DOHH2 (cell line): ENCODE measurements at regions not wholly inside any gene's neighbourhood (a gene's known extent, or its start where the extent isn't known, plus 50 kb on each side); places are given as distances from the start of the nearest gene placed in this dataset.

Experiments
- H3F3A ChIP-seq: fragments of 200-600 bp; sonication (generic), shearing (Covaris generic); 2 replicates; pipeline ENCODE4 v1.6.0; 2016; ENCODE audit warnings: antibody characterized with exemption, mild to moderate bottlenecking; ENCODE audit not compliant: control insufficient read depth, insufficient read depth
- H3K27ac ChIP-seq: fragments of 200-600 bp; sonication (generic); 2 replicates; pipeline ENCODE4 v1.5.1; 2014; ENCODE audit warnings: low read depth, mild to moderate bottlenecking, low read length, moderate library complexity
- H3K27me3 ChIP-seq: fragments of 200-600 bp; sonication (generic); 2 replicates; pipeline ENCODE4 v1.6.1; 2014; ENCODE audit warnings: mild to moderate bottlenecking, low read length, mixed read lengths; ENCODE audit not compliant: control insufficient read depth
- H3K36me3 ChIP-seq: fragments of 200-600 bp; sonication (generic); 2 replicates; pipeline ENCODE4 v1.6.1; 2014; ENCODE audit warnings: mild to moderate bottlenecking, low read length, moderate library complexity, mixed read lengths; ENCODE audit not compliant: control insufficient read depth
- H3K4me1 ChIP-seq: fragments of 200-600 bp; sonication (generic); 2 replicates; pipeline ENCODE4 v1.6.1; 2014; ENCODE audit warnings: mild to moderate bottlenecking, low read length, mixed read lengths; ENCODE audit not compliant: control insufficient read depth
- H3K4me2 ChIP-seq: fragments of 200-600 bp; sonication (generic); 2 replicates; pipeline ENCODE4 v1.6.0; 2014; ENCODE audit warnings: mild to moderate bottlenecking, low read length, moderate library complexity
- H3K4me3 ChIP-seq: fragments of 200-600 bp; sonication (generic); 2 replicates; pipeline ENCODE4 v1.5.1; 2014; ENCODE audit warnings: mild to moderate bottlenecking, low read length, mixed read lengths
- H3K79me2 ChIP-seq: fragments of 200-600 bp; sonication (generic); 2 replicates; pipeline ENCODE4 v1.6.1; 2014; ENCODE audit warnings: mild to moderate bottlenecking, low read length, mixed read lengths; ENCODE audit not compliant: control insufficient read depth
- H3K9me2 ChIP-seq: fragments of 200-600 bp; sonication (generic); replicated peaks from 2 replicates; pipeline ENCODE4 v1.6.1; 2014; ENCODE audit warnings: mild to moderate bottlenecking, low read length, mixed read lengths; ENCODE audit not compliant: control insufficient read depth
- H3K9me3 ChIP-seq: fragments of 200-600 bp; sonication (generic); 2 replicates; pipeline ENCODE4 v1.6.1; 2014; ENCODE audit warnings: antibody characterized with exemption, low read length, mixed read lengths; ENCODE audit not compliant: control insufficient read depth, insufficient read depth
- H4K20me1 ChIP-seq: fragments of 200-600 bp; sonication (generic); 2 replicates; pipeline ENCODE4 v1.6.0; 2014; ENCODE audit warnings: low read depth, mild to moderate bottlenecking, antibody characterized with exemption, low read length, moderate library complexity; ENCODE audit not compliant: control insufficient read depth, insufficient read depth
- EZH2phosphoT487 ChIP-seq: fragments of 200-600 bp; sonication (generic); IDR thresholded peaks from 2 replicates; pipeline ENCODE4 v1.6.1; 2017; ENCODE audit warnings: borderline replicate concordance, mild to moderate bottlenecking, antibody characterized with exemption, low read length, moderate library complexity, mixed read lengths
- TF ChIP-seq, protein P1 (sequence below): fragments of 200-600 bp; sonication (generic); IDR thresholded peaks from one replicate; pipeline ENCODE4 v1.5.1; 2014; ENCODE audit warnings: antibody characterized with exemption, mild to moderate bottlenecking, low read depth, low read length; ENCODE audit not compliant: poor library complexity, severe bottlenecking

- H3K4me2 ChIP-seq, result no peak overlapping the region
- no peaks in the 10 kb centered on the region for H3K9me2 ChIP-seq
- TF ChIP-seq, protein P1, sequence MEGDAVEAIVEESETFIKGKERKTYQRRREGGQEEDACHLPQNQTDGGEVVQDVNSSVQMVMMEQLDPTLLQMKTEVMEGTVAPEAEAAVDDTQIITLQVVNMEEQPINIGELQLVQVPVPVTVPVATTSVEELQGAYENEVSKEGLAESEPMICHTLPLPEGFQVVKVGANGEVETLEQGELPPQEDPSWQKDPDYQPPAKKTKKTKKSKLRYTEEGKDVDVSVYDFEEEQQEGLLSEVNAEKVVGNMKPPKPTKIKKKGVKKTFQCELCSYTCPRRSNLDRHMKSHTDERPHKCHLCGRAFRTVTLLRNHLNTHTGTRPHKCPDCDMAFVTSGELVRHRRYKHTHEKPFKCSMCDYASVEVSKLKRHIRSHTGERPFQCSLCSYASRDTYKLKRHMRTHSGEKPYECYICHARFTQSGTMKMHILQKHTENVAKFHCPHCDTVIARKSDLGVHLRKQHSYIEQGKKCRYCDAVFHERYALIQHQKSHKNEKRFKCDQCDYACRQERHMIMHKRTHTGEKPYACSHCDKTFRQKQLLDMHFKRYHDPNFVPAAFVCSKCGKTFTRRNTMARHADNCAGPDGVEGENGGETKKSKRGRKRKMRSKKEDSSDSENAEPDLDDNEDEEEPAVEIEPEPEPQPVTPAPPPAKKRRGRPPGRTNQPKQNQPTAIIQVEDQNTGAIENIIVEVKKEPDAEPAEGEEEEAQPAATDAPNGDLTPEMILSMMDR, result no peak
- TF ChIP-seq EZH2phosphoT487, result no peak
- no peaks in the 10 kb centered on the region; the same call in 1 of the 2 replicates for H3K9me3 ChIP-seq
- H3K4me3 ChIP-seq, result no peak overlapping the region
- no peaks in the 10 kb centered on the region for H3K4me1 ChIP-seq
- no peaks in the 10 kb centered on the region for H3F3A ChIP-seq
- H3K36me3 ChIP-seq, result no peaks in the 10 kb centered on the region
- no peaks in the 10 kb centered on the region for H3K79me2 ChIP-seq
- no peaks in the 10 kb centered on the region for H4K20me1 ChIP-seq
- no peak overlapping the region for H3K27ac ChIP-seq
- H3K27me3 ChIP-seq, result no peaks in the 10 kb centered on the region
Observed at GRCh38 chr1:56146449-56146848, 432.9 kb downstream of the PLPP3 start.

- no peaks in the 10 kb centered on the region for H3K79me2 ChIP-seq
- H3K4me2 ChIP-seq, result no peak overlapping the region
- no peaks in the 10 kb centered on the region for H4K20me1 ChIP-seq
- H3K36me3 ChIP-seq, result no peaks in the 10 kb centered on the region
- H3K27me3 ChIP-seq, result no peaks in the 10 kb centered on the region
- no peaks in the 10 kb centered on the region for H3K9me2 ChIP-seq
- TF ChIP-seq EZH2phosphoT487, result no peak
- TF ChIP-seq, protein P1, result no peak
- H3K27ac ChIP-seq, result no peak overlapping the region
- H3K4me1 ChIP-seq, result no peaks in the 10 kb centered on the region
- no peaks in the 10 kb centered on the region; the same call in 1 of the 2 replicates for H3K9me3 ChIP-seq
- no peak overlapping the region for H3K4me3 ChIP-seq
- no peaks in the 10 kb centered on the region for H3F3A ChIP-seq
Observed at GRCh38 chr1:56145581-56145980, 433.8 kb downstream of the PLPP3 start.

GRCh38 chr1:56142301-56142700 is 437.1 kb downstream of the PLPP3 start:
- no peak overlapping the region for H3K27ac ChIP-seq
- H4K20me1 ChIP-seq, result no peaks in the 10 kb centered on the region
- H3K9me2 ChIP-seq, result no peaks in the 10 kb centered on the region
- no peaks in the 10 kb centered on the region for H3F3A ChIP-seq
- H3K9me3 ChIP-seq, result no peaks in the 10 kb centered on the region; the same call in 1 of the 2 replicates
- H3K4me3 ChIP-seq, result no peak overlapping the region
- no peaks in the 10 kb centered on the region for H3K79me2 ChIP-seq
- H3K4me1 ChIP-seq, result no peaks in the 10 kb centered on the region
- H3K4me2 ChIP-seq, result no peak overlapping the region
- no peak for TF ChIP-seq EZH2phosphoT487
- TF ChIP-seq, protein P1, result no peak
- no peaks in the 10 kb centered on the region for H3K27me3 ChIP-seq
- no peaks in the 10 kb centered on the region for H3K36me3 ChIP-seq
